ENCODE measurements at regions not wholly inside any gene's neighbourhood (a gene's known extent, or its start where the extent isn't known, plus 50 kb on each side); places are given as distances from the start of the nearest gene placed in this dataset.

- no peak for TF ChIP-seq FOXP2 (optimal IDR thresholded peaks at IDR 0.05; ENCODE audit: borderline replicate concordance, extremely low read depth, extremely low read length, insufficient read depth)
- no peak for TF ChIP-seq REST (IDR thresholded peaks at IDR 0.05; ENCODE audit: insufficient read depth in 1 of 2, low read depth in 2 of 2, low read length in 2 of 2)
- TF ChIP-seq SIN3A (IDR thresholded peaks at IDR 0.05; ENCODE audit: borderline replicate concordance, insufficient read depth, low read length): no peak
- no peak for TF ChIP-seq POLR2AphosphoS5 (IDR thresholded peaks at IDR 0.05; ENCODE audit: low read depth, low read length)
Measured at GRCh38 chr6:7484666-7485065, 56.8 kb upstream of the DSP start.

Measured in PFSK-1 (cell line).